Calu3 (cell line): ENCODE measurements at regions not wholly inside any gene's neighbourhood (a gene's known extent, or its start where the extent isn't known, plus 50 kb on each side); places are given as distances from the start of the nearest gene placed in this dataset.
"Not testable (repeated sequence)": the region's sequence is repeated elsewhere in the genome, so short reads cannot be mapped to it uniquely, and the experiment has no call there.

Experiments used
- BruUV-seq: library from RNA; stranded (reverse); fragments of 400-500 nt; replicated peaks from 2 replicates; lab custom pipeline; 2021; lab: Mats Ljungman, UMichigan
- CTCF ChIA-PET: fragments of 300-600 bp; sonication (Branson Sonifier 250); formaldehyde crosslinking; loops from one replicate; lab custom pipeline; 2022; ENCODE audit warnings: antibody characterized with exemption; lab: Charles Lee
- DNase-seq: peaks from one replicate; pipeline ENCODE4 v3.0.0; 2022
- H3K27ac Mint-ChIP-seq: one replicate; pipeline ENCODE4 v1.8.0; 2022; ENCODE audit warnings: mixed read lengths; ENCODE audit not compliant: unreplicated experiment
- H3K27me3 Mint-ChIP-seq: one replicate; pipeline ENCODE4 v1.8.0; 2022; ENCODE audit warnings: mixed read lengths; ENCODE audit not compliant: unreplicated experiment
- H3K36me3 Mint-ChIP-seq: one replicate; pipeline ENCODE4 v1.8.0; 2022; ENCODE audit warnings: mild to moderate bottlenecking, moderate library complexity, mixed read lengths; ENCODE audit not compliant: insufficient read depth, unreplicated experiment
- H3K4me1 Mint-ChIP-seq: one replicate; pipeline ENCODE4 v1.8.0; 2022; ENCODE audit warnings: mild to moderate bottlenecking, low read depth, mixed read lengths; ENCODE audit not compliant: unreplicated experiment
- H3K4me3 Mint-ChIP-seq: one replicate; pipeline ENCODE4 v1.8.0; 2022; ENCODE audit warnings: mild to moderate bottlenecking, low read depth, moderate library complexity, mixed read lengths; ENCODE audit not compliant: unreplicated experiment
- H3K9me3 Mint-ChIP-seq: one replicate; pipeline ENCODE4 v1.8.0; 2022; ENCODE audit warnings: low read depth, mixed read lengths; ENCODE audit not compliant: unreplicated experiment
- intact Hi-C: fragments of 100-400 bp; cut with micrococcal nuclease; formaldehyde crosslinking; loops from one replicate; pipeline ENCODE4 v1.10.0; 2022; ENCODE audit not compliant: unreplicated experiment
- TF ChIP-seq, protein P1 (sequence below): fragments of 200-600 bp; IDR thresholded peaks from one replicate; pipeline ENCODE4 v1.8.0; 2022; ENCODE audit warnings: antibody characterized with exemption; ENCODE audit not compliant: unreplicated experiment

GRCh38 chr6:5843078-5843477 lies 163.6 kb downstream of the NRN1 start:
- Mint-ChIP-seq H3K36me3 (no peaks in the 10 kb centered on the region), H3K4me1 (no peaks in the 10 kb centered on the region), H3K27me3 (peaks cover 60% of the 10 kb centered on the region), H3K9me3 (no peaks in the 10 kb centered on the region), H3K27ac (no peak overlapping the region), H3K4me3 (no peak overlapping the region)
- TF ChIP-seq, protein P1, sequence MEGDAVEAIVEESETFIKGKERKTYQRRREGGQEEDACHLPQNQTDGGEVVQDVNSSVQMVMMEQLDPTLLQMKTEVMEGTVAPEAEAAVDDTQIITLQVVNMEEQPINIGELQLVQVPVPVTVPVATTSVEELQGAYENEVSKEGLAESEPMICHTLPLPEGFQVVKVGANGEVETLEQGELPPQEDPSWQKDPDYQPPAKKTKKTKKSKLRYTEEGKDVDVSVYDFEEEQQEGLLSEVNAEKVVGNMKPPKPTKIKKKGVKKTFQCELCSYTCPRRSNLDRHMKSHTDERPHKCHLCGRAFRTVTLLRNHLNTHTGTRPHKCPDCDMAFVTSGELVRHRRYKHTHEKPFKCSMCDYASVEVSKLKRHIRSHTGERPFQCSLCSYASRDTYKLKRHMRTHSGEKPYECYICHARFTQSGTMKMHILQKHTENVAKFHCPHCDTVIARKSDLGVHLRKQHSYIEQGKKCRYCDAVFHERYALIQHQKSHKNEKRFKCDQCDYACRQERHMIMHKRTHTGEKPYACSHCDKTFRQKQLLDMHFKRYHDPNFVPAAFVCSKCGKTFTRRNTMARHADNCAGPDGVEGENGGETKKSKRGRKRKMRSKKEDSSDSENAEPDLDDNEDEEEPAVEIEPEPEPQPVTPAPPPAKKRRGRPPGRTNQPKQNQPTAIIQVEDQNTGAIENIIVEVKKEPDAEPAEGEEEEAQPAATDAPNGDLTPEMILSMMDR = no peak
- intact Hi-C loops = no loop called here
- CTCF ChIA-PET = no interaction called here
- no TSS peak for BruUV-seq
- no peak for DNase-seq

GRCh38 chr6:5840734-5841390 lies 165.9 kb downstream of the NRN1 start:
- Mint-ChIP-seq H3K27ac (no peak overlapping the region), H3K27me3 (peaks cover 38% of the 10 kb centered on the region), H3K4me3 (no peak overlapping the region), H3K36me3 (peaks cover 4% of the 10 kb centered on the region), H3K4me1 (no peaks in the 10 kb centered on the region), H3K9me3 (no peaks in the 10 kb centered on the region)
- TF ChIP-seq, protein P1 = no peak
- no TSS peak for BruUV-seq
- DNase-seq = no peak
- CTCF ChIA-PET = no interaction called here
- intact Hi-C loops = no loop called here

DNA sequence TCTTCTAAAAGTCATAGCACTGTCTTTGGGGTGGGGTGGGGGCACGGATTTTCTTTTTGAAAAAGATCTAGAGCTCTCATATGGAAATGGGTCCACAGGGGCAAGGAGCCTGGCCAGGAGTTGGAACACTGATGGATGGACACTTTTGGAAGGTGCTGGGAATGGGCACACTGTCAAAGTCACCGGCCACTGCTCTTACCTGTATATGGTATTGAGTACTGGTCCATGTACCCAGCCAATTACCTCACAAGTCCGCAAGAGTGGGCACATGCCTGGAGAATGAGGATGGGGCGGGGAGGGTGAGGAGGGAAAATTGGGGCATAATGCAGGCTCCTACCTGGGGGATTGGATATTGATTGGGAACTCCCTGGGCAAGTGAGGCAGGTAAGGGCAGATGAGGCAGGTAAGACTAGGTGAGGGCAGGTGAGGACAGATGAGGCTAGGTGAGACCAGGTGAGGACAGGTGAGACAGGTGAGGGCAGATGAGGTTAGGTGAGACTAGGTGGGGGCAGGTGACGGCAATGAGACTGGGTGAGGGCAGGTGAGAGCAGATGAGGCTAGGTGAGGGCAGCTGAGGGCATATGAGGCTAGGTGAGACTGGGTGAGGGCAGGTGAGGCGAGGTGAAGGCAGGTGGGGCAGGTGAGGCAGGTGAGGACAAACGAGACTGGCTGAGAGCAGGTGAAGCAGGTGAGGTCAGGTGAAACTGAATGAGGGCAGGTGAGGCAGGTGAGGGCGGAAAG lies 167.9 kb downstream of the NRN1 start:
- intact Hi-C loops = no loop called here
- H3K27me3 Mint-ChIP-seq = peaks cover 24% of the 10 kb centered on the region
- CTCF ChIA-PET = no interaction called here
- no peak overlapping the region for H3K4me3 Mint-ChIP-seq
- H3K27ac Mint-ChIP-seq = no peak overlapping the region
- H3K9me3 Mint-ChIP-seq = no peaks in the 10 kb centered on the region
- peaks cover 4% of the 10 kb centered on the region for H3K36me3 Mint-ChIP-seq
- no TSS peak for BruUV-seq
- TF ChIP-seq, protein P1 = no peak
- H3K4me1 Mint-ChIP-seq = no peaks in the 10 kb centered on the region
- DNase-seq = no peak

DNA sequence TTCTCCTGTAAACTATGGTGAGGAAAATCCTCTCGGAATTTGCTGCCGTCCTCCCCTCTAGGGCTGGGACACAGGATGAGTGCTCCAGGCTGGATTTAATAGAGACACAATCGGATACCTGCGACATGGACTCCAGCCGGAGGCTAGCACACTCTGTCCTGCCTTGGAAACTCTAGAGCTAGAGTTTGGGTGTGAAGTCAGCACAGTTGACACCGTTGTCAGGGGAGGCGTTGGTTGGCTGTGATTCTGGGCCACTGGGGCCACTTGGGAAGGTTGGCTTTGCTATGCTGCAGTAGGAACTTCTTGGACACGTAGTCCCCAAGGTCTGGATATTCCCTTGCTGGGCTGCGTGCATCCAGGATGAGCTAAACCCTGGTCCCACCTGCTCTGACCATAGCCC lies 169.4 kb downstream of the NRN1 start:
- Mint-ChIP-seq H3K27ac (no peak overlapping the region), H3K4me3 (no peak overlapping the region), H3K4me1 (no peaks in the 10 kb centered on the region), H3K27me3 (peaks cover 15% of the 10 kb centered on the region), H3K36me3 (peaks cover 4% of the 10 kb centered on the region), H3K9me3 (no peaks in the 10 kb centered on the region)
- intact Hi-C loops = no loop called here
- DNase-seq = no peak
- no TSS peak for BruUV-seq
- CTCF ChIA-PET = no interaction called here
- TF ChIP-seq, protein P1 = no peak

- peaks cover 15% of the 10 kb centered on the region for H3K27me3 Mint-ChIP-seq
- CTCF ChIA-PET, H3K9me3 Mint-ChIP-seq, BruUV-seq, H3K27ac Mint-ChIP-seq, DNase-seq, intact Hi-C loops, H3K36me3 Mint-ChIP-seq, H3K4me1 Mint-ChIP-seq, H3K4me3 Mint-ChIP-seq: not testable (repeated sequence)
Observed at GRCh38 chr6:5836597-5836996, 170.1 kb downstream of the NRN1 start.
